ENCODE measurements at regions not wholly inside any gene's neighbourhood (a gene's known extent, or its start where the extent isn't known, plus 50 kb on each side); places are given as distances from the start of the nearest gene placed in this dataset.
"Not testable (repeated sequence)": the region's sequence is repeated elsewhere in the genome, so short reads cannot be mapped to it uniquely, and the experiment has no call there.

GRCh38 chr11:81548123-81548522 lies 1185.5 kb downstream of the FAM181B start:
- no peak overlapping the region for H3K4me3 ChIP-seq (ENCODE audit: low read depth in 2 of 2, low read length in 2 of 2)
- TF ChIP-seq TCF7L2 (IDR thresholded peaks at IDR 0.05; ENCODE audit: low read depth, low read length) (no peak), CTCF (IDR thresholded peaks at IDR 0.05) (no peak), POLR2AphosphoS5 (IDR thresholded peaks at IDR 0.05; ENCODE audit: low read depth, low read length) (no peak), SIN3A (IDR thresholded peaks at IDR 0.05; ENCODE audit: borderline replicate concordance, insufficient read depth, low read depth, low read length) (no peak), REST (IDR thresholded peaks at IDR 0.05; ENCODE audit: insufficient read depth in 1 of 2, low read depth in 2 of 2, low read length in 1 of 2) (no peak)
- CTCF ChIA-PET = no interaction called here
- H3K9me3 ChIP-seq (ENCODE audit: control insufficient read depth, insufficient read depth, low read depth, low read length) = no peaks in the 10 kb centered on the region; the same call in 1 of the 2 replicates
- POLR2A ChIA-PET = no interaction called here
- H3K27ac ChIP-seq (ENCODE audit: low read length) = no peak overlapping the region
- H3K36me3 ChIP-seq (ENCODE audit: control insufficient read depth, insufficient read depth, low read length) = no peaks in the 10 kb centered on the region
- no peak for ATAC-seq
- H3K27me3 ChIP-seq (ENCODE audit: control insufficient read depth, insufficient read depth, low read length) = no peaks in the 10 kb centered on the region
- in situ Hi-C loops (cut with HindIII; ENCODE audit: low pct_unique_long_range_greater_than_20kb, low sequenced_read_pairs) (no loop called here), intact Hi-C loops (cut with micrococcal nuclease; ENCODE audit: unreplicated experiment) (no loop called here)
- no peaks in the 10 kb centered on the region for H3K4me1 ChIP-seq (ENCODE audit: control insufficient read depth, insufficient read depth, low read length)
- BruUV-seq (replicated peaks) = no TSS peak
- no peak for DNase-seq (ENCODE audit: low read depth, low spot score)

GRCh38 chr11:81539806-81540205 lies 1193.9 kb downstream of the FAM181B start:
- CTCF ChIA-PET; POLR2A ChIA-PET; BruUV-seq (replicated peaks): not testable (repeated sequence)

GRCh38 chr11:81515566-81515965 lies 1218.1 kb downstream of the FAM181B start:
- no peak for ATAC-seq
- no peaks in the 10 kb centered on the region for H3K4me1 ChIP-seq (ENCODE audit: control insufficient read depth, insufficient read depth, low read length)
- intact Hi-C loops (cut with micrococcal nuclease; ENCODE audit: unreplicated experiment) (no loop called here), in situ Hi-C loops (cut with HindIII; ENCODE audit: low pct_unique_long_range_greater_than_20kb, low sequenced_read_pairs) (no loop called here)
- H3K4me3 ChIP-seq (ENCODE audit: low read depth in 2 of 2, low read length in 2 of 2) = no peak overlapping the region
- no peak overlapping the region for H3K27ac ChIP-seq (ENCODE audit: low read length)
- TF ChIP-seq SIN3A (IDR thresholded peaks at IDR 0.05; ENCODE audit: borderline replicate concordance, insufficient read depth, low read depth, low read length) (no peak), CTCF (IDR thresholded peaks at IDR 0.05) (no peak), POLR2AphosphoS5 (IDR thresholded peaks at IDR 0.05; ENCODE audit: low read depth, low read length) (no peak), TCF7L2 (IDR thresholded peaks at IDR 0.05; ENCODE audit: low read depth, low read length) (no peak), REST (IDR thresholded peaks at IDR 0.05; ENCODE audit: insufficient read depth in 1 of 2, low read depth in 2 of 2, low read length in 1 of 2) (no peak)
- DNase-seq (ENCODE audit: low read depth, low spot score) = no peak
- no peaks in the 10 kb centered on the region for H3K36me3 ChIP-seq (ENCODE audit: control insufficient read depth, insufficient read depth, low read length)
- H3K9me3 ChIP-seq (ENCODE audit: control insufficient read depth, insufficient read depth, low read depth, low read length) = peaks cover 4% of the 10 kb centered on the region; the same call in 1 of the 2 replicates
- ChIA-PET POLR2A (no interaction called here), CTCF (no interaction called here)
- BruUV-seq (replicated peaks) = no TSS peak
- H3K27me3 ChIP-seq (ENCODE audit: control insufficient read depth, insufficient read depth, low read length) = no peaks in the 10 kb centered on the region

More at GRCh38 chr11:81539806-81540205, 1193.9 kb downstream of the FAM181B start:
- H3K36me3 ChIP-seq (ENCODE audit: control insufficient read depth, insufficient read depth, low read length); H3K4me3 ChIP-seq (ENCODE audit: low read depth in 2 of 2, low read length in 2 of 2); H3K27me3 ChIP-seq (ENCODE audit: control insufficient read depth, insufficient read depth, low read length); intact Hi-C loops (cut with micrococcal nuclease; ENCODE audit: unreplicated experiment); H3K9me3 ChIP-seq (ENCODE audit: control insufficient read depth, insufficient read depth, low read depth, low read length); H3K27ac ChIP-seq (ENCODE audit: low read length); in situ Hi-C loops (cut with HindIII; ENCODE audit: low pct_unique_long_range_greater_than_20kb, low sequenced_read_pairs); H3K4me1 ChIP-seq (ENCODE audit: control insufficient read depth, insufficient read depth, low read length); ATAC-seq; DNase-seq (ENCODE audit: low read depth, low spot score): not testable (repeated sequence)

All from Panc1 (cell line).